OCI-LY1 (cell line): ENCODE measurements at regions not wholly inside any gene's neighbourhood (a gene's known extent, or its start where the extent isn't known, plus 50 kb on each side); places are given as distances from the start of the nearest gene placed in this dataset.

Experiments used
- H2AFZ ChIP-seq: fragments of 200-600 bp; sonication (generic), shearing (Covaris generic); 2 replicates; pipeline ENCODE4 v1.6.0; 2014; ENCODE audit warnings: antibody characterized with exemption, mild to moderate bottlenecking, low read length
- H3F3A ChIP-seq: fragments of 200-600 bp; sonication (generic), shearing (Covaris generic); 2 replicates; pipeline ENCODE4 v1.6.0; 2014; ENCODE audit warnings: mild to moderate bottlenecking, antibody characterized with exemption, low read length, moderate library complexity; ENCODE audit not compliant: insufficient read depth
- H3K27ac ChIP-seq: fragments of 200-600 bp; sonication (generic); 2 replicates; pipeline ENCODE4 v1.5.1; 2014; ENCODE audit warnings: low read length, mixed run types, mild to moderate bottlenecking, low read depth; ENCODE audit not compliant: poor library complexity, severe bottlenecking
- H3K27me3 ChIP-seq: fragments of 200-600 bp; sonication (generic); 2 replicates; pipeline ENCODE4 v1.6.0; 2014; ENCODE audit warnings: antibody characterized with exemption, mild to moderate bottlenecking, low read length, moderate library complexity; ENCODE audit not compliant: insufficient read depth
- H3K36me3 ChIP-seq: fragments of 200-600 bp; sonication (generic); 2 replicates; pipeline ENCODE4 v1.6.1; 2014; ENCODE audit warnings: mild to moderate bottlenecking, antibody characterized with exemption, low read length, moderate library complexity, mixed read lengths; ENCODE audit not compliant: insufficient read depth
- H3K4me1 ChIP-seq: fragments of 200-600 bp; sonication (generic); 2 replicates; pipeline ENCODE4 v1.5.1; 2014; ENCODE audit warnings: mild to moderate bottlenecking, low read length, moderate library complexity; ENCODE audit not compliant: insufficient read depth, severe bottlenecking
- H3K4me2 ChIP-seq: fragments of 200-600 bp; sonication (generic), shearing (Covaris generic); 2 replicates; pipeline ENCODE4 v1.6.1; 2014; ENCODE audit warnings: low read length
- H3K4me3 ChIP-seq: fragments of 200-600 bp; sonication (generic); 2 replicates; pipeline ENCODE4 v1.5.1; 2014; ENCODE audit warnings: low read length, low read depth, mild to moderate bottlenecking, mixed read lengths; ENCODE audit not compliant: poor library complexity, severe bottlenecking
- H3K79me2 ChIP-seq: fragments of 200-600 bp; shearing (Covaris generic); 2 replicates; pipeline ENCODE4 v1.6.1; 2016; ENCODE audit warnings: mixed run types, low read length, mixed read lengths; ENCODE audit not compliant: insufficient read depth
- H3K9ac ChIP-seq: fragments of 200-600 bp; sonication (generic), shearing (Covaris generic); 2 replicates; pipeline ENCODE4 v1.6.1; 2014; ENCODE audit warnings: mild to moderate bottlenecking, low read length, mixed read lengths
- H3K9me2 ChIP-seq: fragments of 200-600 bp; sonication (generic), shearing (Covaris generic); 2 replicates; pipeline ENCODE4 v1.6.1; 2014; ENCODE audit warnings: low read depth, mild to moderate bottlenecking, low read length, mixed read lengths
- H3K9me3 ChIP-seq: fragments of 200-600 bp; shearing (Covaris generic); 2 replicates; pipeline ENCODE4 v1.6.1; 2014; ENCODE audit warnings: low read length, mixed read lengths
- H4K20me1 ChIP-seq: fragments of 200-600 bp; sonication (generic), shearing (Covaris generic); 2 replicates; pipeline ENCODE4 v1.6.0; 2016; ENCODE audit warnings: mild to moderate bottlenecking, low read length; ENCODE audit not compliant: insufficient read depth
- CTCF ChIP-seq: fragments of 200-600 bp; sonication (generic), shearing (Covaris generic); IDR thresholded peaks from 2 replicates; pipeline ENCODE4 v1.5.1; 2017; ENCODE audit warnings: mild to moderate bottlenecking, antibody characterized with exemption, low read length, moderate library complexity, mixed read lengths
- EZH2 ChIP-seq: fragments of 200-600 bp; sonication (generic), shearing (Covaris generic); IDR thresholded peaks from 2 replicates; pipeline ENCODE4 v1.8.0; 2017; ENCODE audit warnings: borderline replicate concordance, mixed run types, mild to moderate bottlenecking, antibody characterized with exemption, low read length, moderate library complexity, mixed read lengths

GRCh38 chr5:56386046-56386445, 152.9 kb upstream of the ANKRD55 start:
- no peaks in the 10 kb centered on the region for H3F3A ChIP-seq
- H2AFZ ChIP-seq = no peak overlapping the region
- no peak overlapping the region for H3K9ac ChIP-seq
- no peak for TF ChIP-seq CTCF
- H3K79me2 ChIP-seq = no peaks in the 10 kb centered on the region
- no peak overlapping the region for H3K27ac ChIP-seq
- H3K27me3 ChIP-seq = no peaks in the 10 kb centered on the region
- no peak overlapping the region for H3K4me3 ChIP-seq
- H3K4me1 ChIP-seq = no peaks in the 10 kb centered on the region
- H3K9me3 ChIP-seq = no peaks in the 10 kb centered on the region
- H4K20me1 ChIP-seq = no peaks in the 10 kb centered on the region
- no peaks in the 10 kb centered on the region for H3K9me2 ChIP-seq
- H3K4me2 ChIP-seq = no peak overlapping the region
- no peaks in the 10 kb centered on the region for H3K36me3 ChIP-seq

DNA sequence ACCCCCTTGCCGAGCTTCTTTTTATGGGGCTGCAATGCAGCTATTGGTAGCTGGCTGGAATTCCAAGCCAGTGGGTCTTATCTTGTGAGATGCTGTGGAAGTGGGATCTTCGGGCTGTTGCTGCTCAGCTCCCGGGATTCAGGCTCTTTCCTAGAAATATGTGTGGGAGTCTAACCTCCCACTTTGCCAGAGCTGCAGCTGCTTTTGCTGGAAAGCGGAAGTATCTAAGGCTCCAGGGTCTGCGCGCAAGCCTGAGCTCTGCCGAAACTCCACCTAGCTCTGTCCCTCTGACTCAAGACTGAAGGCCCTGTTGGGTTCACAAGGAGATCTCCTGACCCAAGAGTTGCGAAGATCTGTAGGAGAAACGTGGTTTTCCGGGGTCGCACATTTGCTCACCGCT, 151.1 kb upstream of the ANKRD55 start:
- no peaks in the 10 kb centered on the region for H3F3A ChIP-seq
- no peaks in the 10 kb centered on the region for H3K36me3 ChIP-seq
- no peak overlapping the region for H3K4me3 ChIP-seq
- TF ChIP-seq EZH2 (no peak), CTCF (no peak)
- no peak overlapping the region for H3K4me2 ChIP-seq
- H3K27me3 ChIP-seq = no peaks in the 10 kb centered on the region
- no peaks in the 10 kb centered on the region for H4K20me1 ChIP-seq
- no peak overlapping the region for H2AFZ ChIP-seq
- no peaks in the 10 kb centered on the region for H3K9me2 ChIP-seq
- no peak overlapping the region for H3K27ac ChIP-seq
- H3K4me1 ChIP-seq = no peaks in the 10 kb centered on the region
- no peaks in the 10 kb centered on the region for H3K79me2 ChIP-seq
- H3K9me3 ChIP-seq = no peaks in the 10 kb centered on the region
- no peak overlapping the region for H3K9ac ChIP-seq

DNA sequence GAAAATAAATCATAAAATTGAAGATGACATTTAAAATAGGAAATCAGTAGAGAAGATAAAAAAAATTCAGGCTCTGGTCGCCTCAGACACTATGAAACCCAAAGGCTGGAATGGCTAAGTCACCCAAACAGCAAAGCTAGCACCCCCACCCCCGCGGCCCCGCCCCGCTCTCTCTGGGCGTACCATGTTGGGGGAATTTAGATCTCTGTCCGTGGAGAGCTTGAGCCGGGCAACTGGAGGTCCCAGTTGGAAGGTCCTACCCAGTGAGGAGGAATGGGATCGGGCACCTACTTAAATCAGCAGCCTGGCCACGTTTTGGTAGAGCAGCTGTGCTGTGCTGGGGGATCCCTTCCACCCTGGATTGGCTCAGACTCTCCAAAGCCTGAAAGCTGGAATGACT, 150.6 kb upstream of the ANKRD55 start:
- no peaks in the 10 kb centered on the region for H3F3A ChIP-seq
- H3K36me3 ChIP-seq = no peaks in the 10 kb centered on the region
- no peak overlapping the region for H2AFZ ChIP-seq
- no peaks in the 10 kb centered on the region for H4K20me1 ChIP-seq
- no peaks in the 10 kb centered on the region for H3K9me3 ChIP-seq
- H3K4me3 ChIP-seq = no peak overlapping the region
- H3K4me1 ChIP-seq = no peaks in the 10 kb centered on the region
- no peaks in the 10 kb centered on the region for H3K27me3 ChIP-seq
- no peak overlapping the region for H3K4me2 ChIP-seq
- no peak overlapping the region for H3K9ac ChIP-seq
- TF ChIP-seq EZH2 (no peak), CTCF (no peak)
- no peak overlapping the region for H3K27ac ChIP-seq
- no peaks in the 10 kb centered on the region for H3K9me2 ChIP-seq
- H3K79me2 ChIP-seq = no peaks in the 10 kb centered on the region
